ENCODE measurements at regions not wholly inside any gene's neighbourhood (a gene's known extent, or its start where the extent isn't known, plus 50 kb on each side); places are given as distances from the start of the nearest gene placed in this dataset.

DNA sequence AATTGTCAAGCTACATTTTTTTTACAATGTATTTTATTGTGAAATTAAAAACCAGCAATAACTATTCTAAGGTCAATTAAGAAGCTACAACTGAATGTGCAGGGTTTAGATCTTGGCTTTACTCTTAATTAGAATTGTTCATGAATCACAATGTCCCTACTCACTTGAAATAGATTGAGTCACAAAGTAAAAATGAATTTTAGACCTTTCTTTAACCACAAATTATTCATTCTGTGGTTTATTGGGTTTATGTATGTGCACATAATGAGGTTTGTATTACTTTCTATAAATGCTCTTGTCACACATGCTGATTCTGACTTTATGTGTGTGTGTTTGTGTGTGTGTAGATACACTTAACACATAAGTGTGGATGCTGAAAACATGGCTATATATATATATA lies 647.0 kb upstream of the AADAT start:
- TF ChIP-seq CTCF (IDR thresholded peaks at IDR 0.05): no peak
- no peak for TF ChIP-seq POLR2A (IDR thresholded peaks at IDR 0.05)

Measured in body of pancreas (tissue), 4 donors.